Glomerular endothelial cell (primary cell): ENCODE measurements at regions not wholly inside any gene's neighbourhood (a gene's known extent, or its start where the extent isn't known, plus 50 kb on each side); places are given as distances from the start of the nearest gene placed in this dataset.

ENCODE experiments used
- DNase-seq: peaks from one replicate; pipeline ENCODE4 v3.0.0-alpha.2; 2011; ENCODE audit warnings: low read depth, low spot score; ENCODE audit errors: extremely low read depth

- DNase-seq: no peak
Measured at GRCh38 chr15:81987628-81988027, 58.2 kb downstream of the MEX3B start.

DNA sequence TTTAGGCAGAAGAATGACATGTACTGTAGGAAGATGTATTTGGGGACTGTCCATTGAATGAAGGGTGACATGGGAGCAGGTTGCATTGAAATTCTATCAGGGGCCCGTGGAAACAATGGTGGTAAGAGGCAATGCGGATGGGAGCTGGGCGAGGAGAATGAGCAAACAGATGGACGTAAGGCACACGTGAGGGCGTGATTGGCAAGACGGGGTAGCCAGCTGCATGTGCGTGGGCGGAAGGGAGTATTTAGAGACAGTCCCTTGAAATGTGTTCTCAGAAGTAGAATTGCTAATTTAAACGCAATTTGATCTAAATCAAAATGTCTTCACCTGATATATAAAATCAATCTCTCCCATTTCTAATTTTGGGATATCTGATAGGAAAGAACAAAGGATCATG lies 62.3 kb downstream of the MEX3B start:
- DNase-seq: no peak

DNA sequence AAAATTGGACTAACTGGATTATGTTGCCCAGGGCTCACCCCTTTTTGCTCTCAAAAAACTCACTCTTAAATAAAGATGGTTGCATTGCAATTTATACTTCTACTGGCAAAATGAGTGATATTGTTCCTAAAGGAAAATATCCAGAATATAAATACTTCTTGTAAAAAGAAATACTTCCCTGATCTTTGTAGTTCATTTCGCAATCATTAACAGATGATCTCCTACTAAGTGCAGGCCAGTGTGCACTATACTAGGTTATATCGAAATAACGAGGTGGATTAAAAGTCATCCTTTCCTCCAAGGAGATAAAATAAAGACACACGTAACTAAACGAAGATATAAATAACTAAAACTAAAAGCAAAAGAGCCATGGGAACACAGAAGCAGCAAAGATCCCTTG lies 63.0 kb downstream of the MEX3B start:
- no peak for DNase-seq

DNA sequence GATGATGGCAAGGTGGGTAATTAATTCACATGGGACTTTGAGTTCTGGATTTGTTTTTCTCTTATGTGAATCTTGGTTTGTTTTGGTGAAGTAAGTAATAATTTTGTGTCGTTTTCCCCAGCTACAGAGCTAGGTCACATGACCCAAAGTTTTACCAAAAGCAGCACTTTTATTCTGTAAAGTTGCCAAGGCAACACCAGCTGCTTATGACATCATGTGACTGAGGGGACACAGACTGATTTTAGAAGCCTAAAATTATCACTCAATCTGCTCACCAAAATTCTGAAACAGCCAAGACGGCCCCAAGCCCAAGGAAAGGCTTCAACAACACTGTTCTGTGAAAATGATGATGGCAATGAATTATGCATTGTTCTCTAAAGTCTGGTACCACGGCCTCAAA lies 63.9 kb downstream of the MEX3B start:
- DNase-seq: no peak

DNA sequence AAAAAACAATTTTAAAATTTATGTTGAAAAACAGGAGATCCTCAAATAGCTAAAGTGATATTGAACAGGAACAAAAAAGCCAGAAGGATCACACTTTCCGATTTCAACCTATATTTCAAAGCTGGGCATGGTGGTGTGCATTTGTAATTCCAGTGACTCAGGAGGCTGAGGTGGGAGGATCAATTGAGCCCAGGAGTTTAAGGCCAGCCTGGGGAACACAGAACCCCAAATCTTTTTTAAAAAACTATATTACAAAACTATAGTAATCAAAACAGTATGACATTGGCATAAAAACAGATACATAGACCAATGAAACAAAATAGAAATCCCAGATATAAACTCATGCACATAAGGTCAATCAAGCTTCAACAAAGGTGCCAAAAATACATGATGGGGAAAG lies 68.4 kb downstream of the MEX3B start:
- no peak for DNase-seq

GRCh38 chr15:81968691-81969090 lies 77.1 kb downstream of the MEX3B start:
- DNase-seq: no peak

GRCh38 chr15:81966631-81967030 lies 79.2 kb downstream of the MEX3B start:
- DNase-seq: no peak

GRCh38 chr15:81962482-81962881 lies 83.3 kb downstream of the MEX3B start:
- no peak for DNase-seq

GRCh38 chr15:81959196-81959595 lies 86.6 kb downstream of the MEX3B start:
- no peak for DNase-seq

DNA sequence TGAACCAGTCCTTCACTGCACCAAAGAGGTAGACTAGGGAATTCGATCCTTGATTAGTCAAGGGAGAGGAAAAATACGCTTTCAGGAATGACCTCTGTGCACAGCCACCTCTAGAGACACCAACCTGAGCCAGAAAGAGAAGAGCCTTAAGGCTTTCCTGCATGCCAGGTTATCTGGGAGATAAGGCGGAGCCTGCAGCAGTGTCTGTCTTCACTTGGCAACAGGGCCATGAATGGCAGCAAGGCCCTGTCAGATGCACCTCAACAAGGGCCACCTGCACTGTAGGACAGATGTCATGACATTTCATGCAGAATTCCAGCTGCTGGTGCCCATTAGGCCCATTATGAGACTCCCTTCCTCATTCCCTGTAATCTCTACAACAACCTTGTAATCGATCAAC lies 88.1 kb downstream of the MEX3B start:
- no peak for DNase-seq

DNA sequence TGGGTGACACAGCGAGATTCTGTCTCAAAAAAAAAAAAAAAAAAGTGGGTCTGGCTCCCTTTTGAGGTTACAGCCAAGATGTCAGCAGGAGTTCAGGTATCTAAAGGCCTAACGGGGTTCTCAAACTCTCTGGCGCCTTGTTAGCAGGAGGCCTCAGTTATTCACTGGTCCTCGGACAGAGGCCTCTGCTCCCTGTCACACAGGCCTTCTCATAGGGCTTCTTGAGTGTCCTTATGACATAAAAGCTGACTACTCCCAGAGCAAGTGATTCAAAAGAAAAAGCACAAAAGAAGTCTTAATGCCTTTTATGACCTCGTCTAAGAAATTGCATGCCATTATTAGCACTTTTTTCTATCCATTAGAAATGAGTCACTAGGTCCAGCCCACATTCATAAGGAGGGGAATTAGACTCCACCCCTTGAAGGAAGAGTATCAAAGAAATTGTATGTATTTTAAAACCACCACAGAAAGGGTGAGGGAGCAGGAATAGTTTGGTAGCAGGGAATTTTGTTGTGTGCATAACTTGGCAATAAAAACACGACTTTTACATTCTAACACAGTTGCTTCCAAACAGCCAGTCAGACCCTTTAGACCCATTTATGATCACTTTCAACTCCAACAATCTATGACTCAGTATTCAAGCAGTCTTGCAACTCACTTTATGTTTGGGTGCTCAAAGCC lies 90.3 kb downstream of the MEX3B start:
- no peak for DNase-seq

DNA sequence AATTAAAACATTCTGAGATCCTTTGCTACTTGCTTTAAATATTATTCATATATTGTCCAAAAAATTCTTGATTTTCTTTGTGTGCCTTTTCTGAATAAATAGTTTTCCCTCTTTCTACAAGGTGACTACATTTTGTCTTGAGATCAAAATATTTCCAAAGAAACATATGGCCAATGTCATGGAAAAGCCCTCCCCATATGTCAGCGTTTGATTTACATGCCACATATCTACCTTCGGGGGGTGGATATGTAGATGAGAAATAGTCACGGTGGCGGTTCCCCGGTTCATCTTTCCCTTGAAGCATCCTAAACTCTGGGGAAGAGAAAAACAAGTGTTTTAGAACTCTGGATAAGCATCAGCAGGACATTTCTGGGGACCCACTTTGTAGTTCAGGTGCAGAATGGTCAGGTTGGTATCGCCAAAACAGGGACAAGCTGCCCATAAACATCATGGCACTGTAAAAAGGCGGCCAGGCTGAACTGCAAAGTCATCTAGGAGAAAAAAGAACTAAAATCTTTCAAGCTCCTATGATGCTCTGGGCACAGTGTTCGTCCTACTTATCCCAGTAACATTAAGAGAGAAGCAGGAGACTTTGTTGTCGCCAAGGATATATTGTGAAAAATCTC lies 91.5 kb downstream of the MEX3B start:
- DNase-seq: no peak

DNA sequence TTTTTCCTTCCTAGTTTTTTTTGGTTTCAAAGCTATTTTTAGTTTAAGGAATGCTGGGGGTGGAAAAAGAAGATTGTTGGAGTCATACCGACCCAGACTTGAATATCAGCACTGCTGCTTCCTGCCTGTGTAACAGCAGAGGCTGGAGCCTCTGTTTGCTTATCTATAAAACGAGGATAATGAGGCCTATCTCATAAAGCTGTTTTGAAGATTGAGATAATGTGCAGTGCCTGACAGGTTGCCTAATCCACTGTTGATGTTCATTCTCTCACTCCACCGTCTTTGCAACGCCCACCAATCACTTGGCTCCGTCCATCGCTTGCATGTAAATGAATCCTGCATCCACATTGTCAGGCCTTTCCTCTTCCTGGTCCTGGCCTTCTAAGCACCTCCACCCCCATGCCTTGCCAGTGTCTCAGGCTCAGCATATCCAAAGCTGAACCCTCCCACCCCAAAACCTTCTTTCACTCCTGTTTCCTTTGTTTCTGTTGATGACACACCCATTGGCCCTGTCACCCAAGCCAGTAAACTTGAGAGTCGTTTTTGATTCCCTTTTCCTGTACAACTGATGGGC lies 94.9 kb downstream of the MEX3B start:
- no peak for DNase-seq

GRCh38 chr15:81948751-81949150 lies 97.1 kb downstream of the MEX3B start:
- DNase-seq: no peak

- DNase-seq: no peak
Measured at GRCh38 chr15:81948222-81948621, 97.6 kb downstream of the MEX3B start.

GRCh38 chr15:81947548-81947947 lies 98.3 kb downstream of the MEX3B start:
- no peak for DNase-seq

DNA sequence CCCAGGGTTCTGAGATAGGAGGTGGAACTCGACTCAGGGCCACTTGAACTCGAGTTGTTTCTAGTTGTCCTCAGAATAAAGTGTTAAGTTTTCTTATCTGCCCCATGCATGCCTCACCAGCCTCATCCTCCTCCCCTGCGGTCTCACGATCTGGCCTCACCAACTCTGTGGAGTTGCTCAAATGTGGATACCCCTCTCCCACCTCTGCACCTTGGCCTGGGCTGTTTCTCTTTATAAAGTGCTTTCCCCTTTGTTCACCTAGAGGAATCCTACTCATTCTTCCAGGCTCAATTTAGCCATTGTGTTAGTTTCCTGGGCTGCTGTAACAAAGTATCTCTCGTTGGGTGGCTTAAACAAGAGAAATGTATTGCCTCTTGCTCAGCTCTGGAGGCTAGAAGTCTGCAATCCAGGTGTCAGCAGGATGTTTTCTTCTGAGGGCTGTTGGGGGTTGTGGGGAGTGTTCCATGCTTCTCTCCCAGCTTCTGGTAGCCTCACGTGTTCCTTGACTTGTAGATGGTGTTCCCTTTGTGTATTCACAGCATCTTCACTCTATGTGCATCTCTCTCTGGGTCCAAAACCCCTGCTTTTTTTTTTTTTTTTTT lies 100.7 kb downstream of the MEX3B start:
- DNase-seq: no peak

GRCh38 chr15:81942655-81943195 lies 103.1 kb downstream of the MEX3B start:
- DNase-seq: no peak

DNA sequence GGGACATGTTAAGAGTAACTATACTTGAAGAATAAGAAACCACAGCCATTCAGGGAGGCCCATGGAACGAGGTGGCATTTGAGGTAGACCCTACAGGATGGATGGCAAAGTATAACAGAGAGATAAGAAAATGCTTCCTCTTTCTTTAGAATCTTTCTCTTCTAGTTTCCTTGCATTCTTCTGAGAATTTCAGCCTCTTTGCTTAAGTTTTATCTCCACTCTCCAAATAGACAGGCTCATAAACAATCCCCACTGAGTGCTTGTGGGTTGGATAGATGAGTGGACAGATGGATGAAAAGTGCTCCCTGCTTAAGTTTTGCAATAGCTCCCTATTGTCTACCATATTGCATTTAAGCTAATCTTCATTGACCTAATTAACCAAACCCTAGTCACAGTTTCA lies 103.7 kb downstream of the MEX3B start:
- no peak for DNase-seq

- no peak for DNase-seq
Measured at GRCh38 chr15:81941479-81941878, 104.3 kb downstream of the MEX3B start.

DNA sequence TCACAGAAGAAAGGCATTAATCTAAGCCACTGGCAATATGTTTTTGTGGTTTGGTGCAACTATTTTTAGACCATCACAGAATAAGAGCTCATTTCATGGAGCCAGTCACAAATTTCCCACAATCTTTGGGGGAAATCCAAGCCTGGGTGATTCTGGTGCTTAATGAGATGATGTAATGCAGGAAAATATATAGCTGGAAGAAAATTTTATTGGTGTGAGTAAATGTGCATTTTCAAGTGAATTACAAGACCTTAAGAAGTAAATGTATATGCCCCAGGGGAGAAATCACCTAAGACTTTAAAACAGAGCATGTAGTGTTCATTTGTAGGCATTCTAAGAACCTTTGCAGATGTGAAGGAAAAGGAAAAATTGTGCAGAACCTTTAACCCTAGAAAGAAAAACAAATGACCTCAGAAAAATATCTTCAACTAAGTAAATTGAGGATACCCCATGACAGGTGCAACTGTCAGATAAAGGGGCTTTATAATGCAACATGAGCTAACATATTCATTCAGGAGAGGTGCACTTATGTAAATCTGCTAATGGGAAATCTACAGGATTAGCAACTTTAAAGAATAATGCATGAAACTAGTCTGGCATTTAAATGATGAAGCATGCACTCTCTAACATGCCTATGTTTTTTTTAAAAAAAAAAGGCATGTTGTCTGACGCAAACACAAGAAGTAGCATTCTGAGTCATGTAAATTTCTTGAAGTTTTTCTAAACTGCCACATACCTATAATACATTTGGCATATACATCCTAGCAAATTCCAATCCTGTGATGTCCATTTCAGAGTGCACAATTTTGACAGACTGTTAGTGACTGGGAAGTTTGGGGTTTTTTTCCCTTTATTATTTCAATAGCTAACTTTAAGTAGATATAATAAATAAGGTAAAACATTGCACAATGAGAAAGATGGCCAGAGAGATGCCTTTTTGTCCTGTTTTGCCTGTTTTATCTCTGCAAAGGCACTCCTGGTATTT lies 105.1 kb downstream of the MEX3B start:
- DNase-seq: no peak
